ENCODE measurements at regions not wholly inside any gene's neighbourhood (a gene's known extent, or its start where the extent isn't known, plus 50 kb on each side); places are given as distances from the start of the nearest gene placed in this dataset.

- no peaks in the 10 kb centered on the region for H3F3A ChIP-seq (ENCODE audit: low read depth)
- H3K9me3 ChIP-seq (ENCODE audit: insufficient read depth, low read depth, low read length), result no peaks in the 10 kb centered on the region
- no peaks in the 10 kb centered on the region for H4K20me1 ChIP-seq (ENCODE audit: insufficient read depth, low read length, poor library complexity, severe bottlenecking)
- no peak overlapping the region for H3K9ac ChIP-seq (ENCODE audit: low read depth, low read length, poor library complexity, severe bottlenecking)
- TF ChIP-seq EZH2phosphoT487 (IDR thresholded peaks at IDR 0.05; ENCODE audit: borderline replicate concordance), result no peak
- TF ChIP-seq CTCF (conservative IDR thresholded peaks at IDR 0.05; ENCODE audit: low read length), result no peak
- no peaks in the 10 kb centered on the region for H3K79me2 ChIP-seq (ENCODE audit: insufficient read depth, low read length)
- H3K4me1 ChIP-seq (ENCODE audit: insufficient read depth, low read length, poor library complexity, severe bottlenecking), result no peaks in the 10 kb centered on the region
- no peaks in the 10 kb centered on the region for H3K27me3 ChIP-seq (ENCODE audit: insufficient read depth, low read length, poor library complexity, severe bottlenecking)
- H3K4me2 ChIP-seq (ENCODE audit: low read depth, low read length, poor library complexity, severe bottlenecking), result no peak overlapping the region
- no peak overlapping the region for H3K4me3 ChIP-seq (ENCODE audit: low read length, poor library complexity, severe bottlenecking)
- H3K36me3 ChIP-seq (ENCODE audit: insufficient read depth, low read length), result no peaks in the 10 kb centered on the region
- H3K9me2 ChIP-seq (replicated peaks; ENCODE audit: low read depth, low read length), result no peaks in the 10 kb centered on the region
- H2AFZ ChIP-seq (ENCODE audit: low read length), result no peak overlapping the region
Observed at GRCh38 chr7:21023841-21024484, 237.3 kb upstream of the SP8 start.

DNA sequence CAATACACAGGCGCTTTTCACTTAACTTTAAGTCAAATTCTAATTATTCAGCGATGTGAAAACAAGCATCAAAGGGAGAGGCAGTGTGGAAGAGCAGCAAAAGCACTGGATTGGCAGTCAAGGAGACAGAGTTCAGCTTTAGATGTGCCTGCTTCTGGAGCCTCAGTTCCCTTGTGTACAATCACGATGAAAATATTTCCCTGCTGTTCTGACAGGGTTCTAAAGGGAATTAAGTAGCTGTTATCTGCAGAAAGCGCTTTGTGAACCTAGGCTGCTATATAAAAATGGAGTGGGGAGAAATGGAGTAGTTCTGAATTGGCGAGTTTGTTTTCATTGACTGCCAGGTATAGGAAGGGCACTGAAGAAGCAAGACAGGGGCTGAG, 237.8 kb upstream of the SP8 start:
- Histone ChIP-seq H3K4me2 (ENCODE audit: low read depth, low read length, poor library complexity, severe bottlenecking) (no peak overlapping the region), H3K9me2 (replicated peaks; ENCODE audit: low read depth, low read length) (no peaks in the 10 kb centered on the region), H3K9me3 (ENCODE audit: insufficient read depth, low read depth, low read length) (no peaks in the 10 kb centered on the region), H3K36me3 (ENCODE audit: insufficient read depth, low read length) (no peaks in the 10 kb centered on the region), H2AFZ (ENCODE audit: low read length) (no peak overlapping the region), H4K20me1 (ENCODE audit: insufficient read depth, low read length, poor library complexity, severe bottlenecking) (no peaks in the 10 kb centered on the region), H3K79me2 (ENCODE audit: insufficient read depth, low read length) (no peaks in the 10 kb centered on the region), H3K4me1 (ENCODE audit: insufficient read depth, low read length, poor library complexity, severe bottlenecking) (no peaks in the 10 kb centered on the region), H3F3A (ENCODE audit: low read depth) (no peaks in the 10 kb centered on the region), H3K27me3 (ENCODE audit: insufficient read depth, low read length, poor library complexity, severe bottlenecking) (no peaks in the 10 kb centered on the region), H3K9ac (ENCODE audit: low read depth, low read length, poor library complexity, severe bottlenecking) (no peak overlapping the region), H3K4me3 (ENCODE audit: low read length, poor library complexity, severe bottlenecking) (no peak overlapping the region)
- no peak for TF ChIP-seq EZH2phosphoT487 (IDR thresholded peaks at IDR 0.05; ENCODE audit: borderline replicate concordance)
- TF ChIP-seq CTCF (conservative IDR thresholded peaks at IDR 0.05; ENCODE audit: low read length), result no peak

DNA sequence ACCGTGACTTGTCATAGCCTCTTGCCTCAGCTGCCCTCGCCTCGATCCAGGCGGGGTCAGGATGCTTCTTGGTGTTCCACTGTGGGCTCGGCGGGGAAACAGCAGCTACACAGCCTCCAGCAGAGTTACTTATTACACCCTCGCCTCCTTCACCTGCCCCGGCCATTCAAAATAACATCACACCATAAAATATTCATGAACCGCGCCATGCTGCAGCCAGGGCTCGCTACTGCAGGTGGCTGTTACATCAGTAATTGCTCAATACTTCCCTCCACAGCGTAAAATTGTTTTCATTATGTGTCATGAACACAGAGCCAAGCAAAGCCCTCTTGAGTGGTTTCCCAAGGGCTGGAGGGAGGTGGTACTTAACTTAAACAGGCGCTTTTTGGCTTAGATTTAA, 241.5 kb upstream of the SP8 start:
- no peaks in the 10 kb centered on the region for H3F3A ChIP-seq (ENCODE audit: low read depth)
- H3K9me2 ChIP-seq (replicated peaks; ENCODE audit: low read depth, low read length), result no peaks in the 10 kb centered on the region
- no peak overlapping the region for H3K4me3 ChIP-seq (ENCODE audit: low read length, poor library complexity, severe bottlenecking)
- no peaks in the 10 kb centered on the region for H3K27me3 ChIP-seq (ENCODE audit: insufficient read depth, low read length, poor library complexity, severe bottlenecking)
- H3K9me3 ChIP-seq (ENCODE audit: insufficient read depth, low read depth, low read length), result no peaks in the 10 kb centered on the region
- no peak for TF ChIP-seq EZH2phosphoT487 (IDR thresholded peaks at IDR 0.05; ENCODE audit: borderline replicate concordance)
- TF ChIP-seq CTCF (conservative IDR thresholded peaks at IDR 0.05; ENCODE audit: low read length), result no peak
- no peaks in the 10 kb centered on the region for H3K4me1 ChIP-seq (ENCODE audit: insufficient read depth, low read length, poor library complexity, severe bottlenecking)
- no peak overlapping the region for H3K4me2 ChIP-seq (ENCODE audit: low read depth, low read length, poor library complexity, severe bottlenecking)
- H3K9ac ChIP-seq (ENCODE audit: low read depth, low read length, poor library complexity, severe bottlenecking), result no peak overlapping the region
- H3K36me3 ChIP-seq (ENCODE audit: insufficient read depth, low read length), result no peaks in the 10 kb centered on the region
- no peak overlapping the region for H2AFZ ChIP-seq (ENCODE audit: low read length)
- no peaks in the 10 kb centered on the region for H4K20me1 ChIP-seq (ENCODE audit: insufficient read depth, low read length, poor library complexity, severe bottlenecking)
- H3K79me2 ChIP-seq (ENCODE audit: insufficient read depth, low read length), result no peaks in the 10 kb centered on the region
